ENCODE measurements at regions not wholly inside any gene's neighbourhood (a gene's known extent, or its start where the extent isn't known, plus 50 kb on each side); places are given as distances from the start of the nearest gene placed in this dataset.

DNA sequence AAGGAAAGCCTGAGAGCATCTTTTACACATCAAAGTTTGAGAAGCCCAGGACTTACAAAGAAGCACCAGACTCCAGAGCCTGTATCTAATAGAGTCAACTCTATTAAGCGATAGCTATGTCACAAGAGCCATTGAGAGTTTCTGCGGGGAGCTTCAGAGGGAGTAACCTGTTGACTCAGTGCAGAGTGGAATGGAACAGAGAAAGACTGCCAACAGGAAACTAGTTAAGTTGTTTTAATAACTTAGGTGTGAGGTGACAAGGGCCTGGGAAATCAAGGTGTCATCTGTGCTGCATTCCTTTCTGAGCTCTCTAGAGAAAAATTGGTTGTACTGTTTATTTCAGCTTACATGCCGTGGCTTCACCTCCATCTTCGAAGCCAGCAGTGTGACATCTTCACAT lies 513.8 kb upstream of the POU3F3 start:
- H3K4me3 ChIP-seq (ENCODE audit: low read depth, low read length), result no peak overlapping the region
- no peak for TF ChIP-seq CTCF (IDR thresholded peaks at IDR 0.05; ENCODE audit: insufficient read depth, low read length, poor library complexity, severe bottlenecking)
- H3K36me3 ChIP-seq (ENCODE audit: control insufficient read depth, insufficient read depth, low read length), result no peaks in the 10 kb centered on the region
- no peaks in the 10 kb centered on the region for H3K27me3 ChIP-seq (ENCODE audit: control insufficient read depth, insufficient read depth, low read length)
- no peak for DNase-seq (ENCODE audit: low read depth)

- TF ChIP-seq CTCF (IDR thresholded peaks at IDR 0.05; ENCODE audit: insufficient read depth, low read length, poor library complexity, severe bottlenecking), result no peak
- no peak overlapping the region for H3K4me3 ChIP-seq (ENCODE audit: low read depth, low read length)
- no peak for DNase-seq (ENCODE audit: low read depth)
- H3K36me3 ChIP-seq (ENCODE audit: control insufficient read depth, insufficient read depth, low read length), result no peaks in the 10 kb centered on the region
- no peaks in the 10 kb centered on the region for H3K27me3 ChIP-seq (ENCODE audit: control insufficient read depth, insufficient read depth, low read length)
Observed at GRCh38 chr2:104340879-104341828, 512.8 kb upstream of the POU3F3 start.

- no peaks in the 10 kb centered on the region for H3K27me3 ChIP-seq (ENCODE audit: control insufficient read depth, insufficient read depth, low read length)
- TF ChIP-seq CTCF (IDR thresholded peaks at IDR 0.05; ENCODE audit: insufficient read depth, low read length, poor library complexity, severe bottlenecking), result no peak
- no peak overlapping the region for H3K4me3 ChIP-seq (ENCODE audit: low read depth, low read length)
- no peak for DNase-seq (ENCODE audit: low read depth)
- H3K36me3 ChIP-seq (ENCODE audit: control insufficient read depth, insufficient read depth, low read length), result no peaks in the 10 kb centered on the region
Observed at GRCh38 chr2:104344306-104344705, 509.6 kb upstream of the POU3F3 start.

DNA sequence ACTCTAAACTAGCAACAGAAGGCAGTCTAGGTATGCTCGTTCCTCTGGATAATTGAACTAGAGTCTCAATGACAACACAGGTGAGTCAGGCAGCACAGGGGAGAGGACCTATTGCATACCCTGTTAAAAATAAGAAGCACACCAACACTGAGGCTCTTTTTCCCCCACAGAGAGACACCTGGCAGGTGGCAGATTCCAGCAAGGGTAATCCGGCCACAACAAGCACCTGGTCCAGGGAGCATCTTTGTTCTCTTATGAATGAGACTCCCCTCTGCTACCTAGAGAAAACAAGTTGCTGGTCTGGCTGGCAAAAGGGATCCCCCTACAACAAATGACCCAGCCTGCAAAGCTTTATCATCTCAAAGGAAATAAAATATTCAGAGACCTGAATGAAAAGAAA lies 508.9 kb upstream of the POU3F3 start:
- H3K36me3 ChIP-seq (ENCODE audit: control insufficient read depth, insufficient read depth, low read length), result no peaks in the 10 kb centered on the region
- no peaks in the 10 kb centered on the region for H3K27me3 ChIP-seq (ENCODE audit: control insufficient read depth, insufficient read depth, low read length)
- TF ChIP-seq CTCF (IDR thresholded peaks at IDR 0.05; ENCODE audit: insufficient read depth, low read length, poor library complexity, severe bottlenecking), result no peak
- no peak for DNase-seq (ENCODE audit: low read depth)
- H3K4me3 ChIP-seq (ENCODE audit: low read depth, low read length), result no peak overlapping the region

GRCh38 chr2:104358122-104358521 lies 495.8 kb upstream of the POU3F3 start:
- no peak for DNase-seq (ENCODE audit: low read depth)
- H3K4me3 ChIP-seq (ENCODE audit: low read depth, low read length), result no peak overlapping the region
- H3K36me3 ChIP-seq (ENCODE audit: control insufficient read depth, insufficient read depth, low read length), result no peaks in the 10 kb centered on the region
- no peak for TF ChIP-seq CTCF (IDR thresholded peaks at IDR 0.05; ENCODE audit: insufficient read depth, low read length, poor library complexity, severe bottlenecking)
- H3K27me3 ChIP-seq (ENCODE audit: control insufficient read depth, insufficient read depth, low read length), result no peaks in the 10 kb centered on the region

GRCh38 chr2:104361414-104361813 lies 492.5 kb upstream of the POU3F3 start:
- Histone ChIP-seq H3K4me3 (ENCODE audit: low read depth, low read length) (no peak overlapping the region), H3K36me3 (ENCODE audit: control insufficient read depth, insufficient read depth, low read length) (no peaks in the 10 kb centered on the region), H3K27me3 (ENCODE audit: control insufficient read depth, insufficient read depth, low read length) (no peaks in the 10 kb centered on the region)
- no peak for TF ChIP-seq CTCF (IDR thresholded peaks at IDR 0.05; ENCODE audit: insufficient read depth, low read length, poor library complexity, severe bottlenecking)
- no peak for DNase-seq (ENCODE audit: low read depth)
